Peyer's patch (tissue), 4 donors: ENCODE measurements at regions not wholly inside any gene's neighbourhood (a gene's known extent, or its start where the extent isn't known, plus 50 kb on each side); places are given as distances from the start of the nearest gene placed in this dataset.

ENCODE experiments used
- DNase-seq, 3 donors: peaks; one replicate each; pipeline ENCODE4 v3.0.0-alpha.2; 2017 to 2019
- H3K27ac ChIP-seq, 4 donors: fragments of 200-600 bp; sonication (generic); one replicate each; pipeline ENCODE4 v1.5.1; 2016 to 2019
- H3K27me3 ChIP-seq, 2 donors: fragments of 200-600 bp; sonication (generic); one replicate each; pipeline ENCODE4 v1.5.1; 2019
- H3K36me3 ChIP-seq, 3 donors: fragments of 200-600 bp; sonication (generic); one replicate each; pipeline ENCODE4 v1.5.1; 2016 to 2019
- H3K4me1 ChIP-seq, 4 donors: fragments of 200-600 bp; sonication (generic); one replicate each; pipeline ENCODE4 v1.5.1; 2016 to 2019
- H3K4me3 ChIP-seq, 4 donors: fragments of 200-600 bp; sonication (generic); 1 replicate in 3 of 4; 2 replicates in 1 of 4; pipeline ENCODE4 v1.5.1; 2016 to 2019; ENCODE audit warnings: mild to moderate bottlenecking in 1 of 4
- H3K9me3 ChIP-seq, 4 donors: fragments of 200-600 bp; sonication (generic); one replicate each; pipeline ENCODE4 v1.5.1; 2016 to 2019; ENCODE audit warnings: mild to moderate bottlenecking in 1 of 4
- POLR2A ChIP-seq, 2 donors: fragments of 450-650 bp; IDR thresholded peaks; one replicate each; pipeline ENCODE4 v1.5.1; 2017; ENCODE audit warnings: antibody characterized with exemption in 2 of 2, mild to moderate bottlenecking in 2 of 2, moderate library complexity in 2 of 2
- TF ChIP-seq, protein P1 (sequence below), 6 experiments: fragments of 450-650 bp in 4 of 6; fragments of 200-600 bp in 2 of 6; sonication (generic) in 1 of 6; IDR thresholded peaks; one replicate each; pipeline ENCODE4 v1.5.1; 2017 to 2019; ENCODE audit warnings: antibody characterized with exemption in 6 of 6, mild to moderate bottlenecking in 3 of 6, moderate library complexity in 1 of 6

DNA sequence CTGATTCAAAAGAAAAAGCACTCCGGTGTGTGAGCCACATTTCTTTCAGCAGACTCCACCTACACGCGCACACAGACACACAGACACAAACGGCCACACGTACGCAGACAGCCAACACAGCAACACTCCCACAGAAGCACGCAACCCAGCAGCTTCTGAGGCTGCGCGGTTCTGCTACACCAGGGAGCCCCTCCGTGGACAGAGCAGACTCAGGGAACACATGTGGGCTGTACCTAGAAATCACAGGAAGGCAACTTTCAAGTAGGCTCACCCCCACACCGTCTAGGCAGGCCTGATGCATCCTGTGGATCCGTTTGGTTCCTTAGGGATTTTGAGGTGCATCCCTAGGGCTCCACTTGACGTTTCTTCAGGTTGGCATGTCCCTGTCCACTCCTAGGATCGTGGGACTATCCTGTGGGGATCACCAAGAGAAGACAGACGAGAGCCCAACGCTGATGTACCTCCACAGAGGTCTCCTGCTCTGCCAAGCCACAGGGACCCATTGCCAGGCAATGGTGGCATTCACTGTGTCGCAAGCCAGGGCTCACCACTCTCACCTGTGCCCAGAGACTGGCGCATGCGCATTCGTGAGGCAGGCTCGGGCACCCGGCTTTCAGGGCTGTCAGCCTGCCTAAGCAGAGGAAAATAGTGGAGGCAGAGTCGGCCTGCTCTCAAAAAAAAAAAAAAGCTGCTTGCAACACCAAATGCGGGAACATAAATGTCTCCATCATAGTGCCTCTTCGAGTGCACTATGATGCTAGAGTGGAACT is 2333.3 kb downstream of the TP53TG3F start:
- Histone ChIP-seq H3K27ac (no peak overlapping the region), H3K27me3 (no peaks in the 10 kb centered on the region), H3K4me3 (no peak overlapping the region), H3K36me3 (no peaks in the 10 kb centered on the region), H3K9me3 (peaks cover 0 to 9% (median 2%) of the 10 kb centered on the region in 4 donors), H3K4me1 (no peaks in the 10 kb centered on the region)
- TF ChIP-seq POLR2A (IDR thresholded peaks at IDR 0.05), result no peak
- TF ChIP-seq, protein P1, sequence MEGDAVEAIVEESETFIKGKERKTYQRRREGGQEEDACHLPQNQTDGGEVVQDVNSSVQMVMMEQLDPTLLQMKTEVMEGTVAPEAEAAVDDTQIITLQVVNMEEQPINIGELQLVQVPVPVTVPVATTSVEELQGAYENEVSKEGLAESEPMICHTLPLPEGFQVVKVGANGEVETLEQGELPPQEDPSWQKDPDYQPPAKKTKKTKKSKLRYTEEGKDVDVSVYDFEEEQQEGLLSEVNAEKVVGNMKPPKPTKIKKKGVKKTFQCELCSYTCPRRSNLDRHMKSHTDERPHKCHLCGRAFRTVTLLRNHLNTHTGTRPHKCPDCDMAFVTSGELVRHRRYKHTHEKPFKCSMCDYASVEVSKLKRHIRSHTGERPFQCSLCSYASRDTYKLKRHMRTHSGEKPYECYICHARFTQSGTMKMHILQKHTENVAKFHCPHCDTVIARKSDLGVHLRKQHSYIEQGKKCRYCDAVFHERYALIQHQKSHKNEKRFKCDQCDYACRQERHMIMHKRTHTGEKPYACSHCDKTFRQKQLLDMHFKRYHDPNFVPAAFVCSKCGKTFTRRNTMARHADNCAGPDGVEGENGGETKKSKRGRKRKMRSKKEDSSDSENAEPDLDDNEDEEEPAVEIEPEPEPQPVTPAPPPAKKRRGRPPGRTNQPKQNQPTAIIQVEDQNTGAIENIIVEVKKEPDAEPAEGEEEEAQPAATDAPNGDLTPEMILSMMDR (IDR thresholded peaks at IDR 0.05), result no peak
- DNase-seq, result no peak

DNA sequence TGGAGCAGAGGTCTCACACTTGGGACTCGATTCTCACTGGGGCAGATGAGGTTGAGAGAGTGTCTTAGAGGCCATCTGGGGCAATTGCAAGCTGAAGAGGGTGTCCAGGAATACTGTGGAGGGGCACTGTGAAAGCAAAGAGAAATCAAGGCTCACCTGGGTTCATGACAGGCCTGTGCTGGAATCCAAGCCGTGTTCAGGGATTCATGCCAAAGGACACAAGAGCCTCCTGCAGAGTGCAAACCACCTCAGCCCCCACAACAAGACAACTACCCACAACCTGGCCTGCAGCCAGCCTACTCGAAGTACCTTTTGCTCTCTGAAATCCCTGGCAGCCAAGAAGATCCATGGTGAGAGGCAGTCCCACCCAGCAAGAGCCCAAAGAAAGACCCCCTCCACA is 2334.2 kb downstream of the TP53TG3F start:
- DNase-seq, result no peak
- H3K36me3 ChIP-seq, result no peaks in the 10 kb centered on the region
- H3K27ac ChIP-seq, result no peak overlapping the region
- TF ChIP-seq, protein P1 (IDR thresholded peaks at IDR 0.05), result no peak
- no peak for TF ChIP-seq POLR2A (IDR thresholded peaks at IDR 0.05)
- H3K27me3 ChIP-seq, result no peaks in the 10 kb centered on the region
- peaks cover 0 to 9% (median 2%) of the 10 kb centered on the region in 4 donors for H3K9me3 ChIP-seq
- H3K4me3 ChIP-seq, result no peak overlapping the region
- no peaks in the 10 kb centered on the region for H3K4me1 ChIP-seq

DNA sequence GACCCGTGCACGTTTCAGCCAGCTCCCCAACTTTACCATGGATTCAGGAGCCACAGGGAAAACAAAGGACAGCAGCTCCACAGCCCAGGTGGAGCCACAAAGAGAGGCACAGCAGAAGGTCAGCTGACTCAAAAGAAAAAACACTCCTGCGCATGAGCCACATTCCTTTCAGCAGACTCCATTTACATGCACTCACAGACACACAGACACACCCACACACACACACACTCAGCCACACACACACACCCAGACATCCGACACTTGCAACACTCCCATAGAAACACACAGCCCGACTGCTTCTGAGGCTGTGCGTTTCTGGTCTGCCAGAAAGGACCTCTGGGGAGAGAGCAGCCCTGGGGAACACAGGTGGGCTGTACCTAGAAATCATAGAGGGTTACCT is 2335.5 kb downstream of the TP53TG3F start:
- TF ChIP-seq, protein P1 (IDR thresholded peaks at IDR 0.05), result no peak
- no peak for TF ChIP-seq POLR2A (IDR thresholded peaks at IDR 0.05)
- no peak for DNase-seq
- Histone ChIP-seq H3K4me1 (no peaks in the 10 kb centered on the region), H3K4me3 (no peak overlapping the region), H3K27ac (no peak overlapping the region), H3K27me3 (no peaks in the 10 kb centered on the region), H3K9me3 (peaks cover 0 to 9% (median 2%) of the 10 kb centered on the region in 4 donors), H3K36me3 (no peaks in the 10 kb centered on the region)

DNA sequence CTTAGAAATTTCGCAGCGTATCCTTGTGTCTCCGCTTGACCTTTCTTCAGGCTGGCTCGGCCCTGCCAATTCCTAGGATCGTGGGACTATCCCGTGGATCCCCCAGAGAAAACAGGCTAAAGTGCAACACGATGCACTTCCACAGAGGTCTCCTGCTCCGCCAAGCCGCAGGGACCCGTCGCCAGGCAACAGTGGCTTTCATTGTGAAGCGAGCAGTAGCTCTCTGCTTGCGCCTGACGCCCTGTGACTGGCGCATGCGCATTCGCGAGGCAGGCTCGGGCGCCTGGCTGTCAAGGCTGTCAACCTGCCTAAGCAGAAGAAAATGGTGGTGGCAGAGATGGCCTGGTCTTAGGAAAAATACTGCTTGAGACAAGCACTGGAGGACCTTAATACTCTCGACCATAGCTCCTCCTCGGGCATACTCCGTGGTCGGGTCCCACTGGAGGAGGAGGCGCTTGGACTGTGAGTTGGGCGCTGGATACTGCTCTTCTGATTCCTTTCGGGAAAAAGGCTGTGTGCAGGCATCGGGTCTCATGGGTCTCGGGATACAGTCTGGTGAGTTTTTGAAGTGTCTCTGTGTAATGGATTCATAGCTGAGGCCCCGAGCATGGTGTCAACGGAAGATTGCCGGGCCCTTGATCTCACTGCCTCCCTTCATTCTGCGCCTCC is 2336.1 kb downstream of the TP53TG3F start:
- Histone ChIP-seq H3K4me1 (no peaks in the 10 kb centered on the region), H3K4me3 (no peak overlapping the region), H3K9me3 (peaks cover 0 to 5% (median 2%) of the 10 kb centered on the region in 4 donors), H3K27me3 (no peaks in the 10 kb centered on the region), H3K27ac (no peak overlapping the region), H3K36me3 (no peaks in the 10 kb centered on the region)
- DNase-seq, result no peak
- no peak for TF ChIP-seq POLR2A (IDR thresholded peaks at IDR 0.05)
- TF ChIP-seq, protein P1 (IDR thresholded peaks at IDR 0.05), result no peak

DNA sequence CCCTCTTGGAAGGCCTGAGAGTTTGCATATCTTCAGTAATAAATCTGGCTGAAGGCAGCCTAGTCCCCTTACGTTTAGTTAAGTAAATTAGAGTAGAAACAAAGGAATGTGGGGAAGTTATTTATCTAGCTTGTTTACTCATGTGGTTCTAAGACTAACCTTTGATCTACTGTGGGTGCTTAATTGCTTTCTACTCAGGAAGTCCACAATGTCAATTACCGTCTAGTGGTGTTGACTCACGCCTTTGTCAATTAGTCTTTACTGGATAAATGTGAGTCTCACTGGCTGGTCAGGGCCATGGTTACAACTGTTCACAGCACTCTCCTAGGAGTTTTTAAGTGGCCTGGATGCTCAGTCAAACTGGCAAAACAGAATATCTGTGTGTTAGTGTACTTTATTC is 2338.4 kb downstream of the TP53TG3F start:
- H3K4me1 ChIP-seq, result no peaks in the 10 kb centered on the region
- DNase-seq, result no peak
- H3K36me3 ChIP-seq, result no peaks in the 10 kb centered on the region
- TF ChIP-seq, protein P1 (IDR thresholded peaks at IDR 0.05), result no peak
- TF ChIP-seq POLR2A (IDR thresholded peaks at IDR 0.05), result no peak
- peaks cover 0 to 4% (median 0%) of the 10 kb centered on the region in 4 donors for H3K9me3 ChIP-seq
- no peak overlapping the region for H3K27ac ChIP-seq
- no peaks in the 10 kb centered on the region for H3K27me3 ChIP-seq
- no peak overlapping the region for H3K4me3 ChIP-seq
